ENCODE measurements at regions not wholly inside any gene's neighbourhood (a gene's known extent, or its start where the extent isn't known, plus 50 kb on each side); places are given as distances from the start of the nearest gene placed in this dataset.
"Not testable (repeated sequence)": the region's sequence is repeated elsewhere in the genome, so short reads cannot be mapped to it uniquely, and the experiment has no call there.

- no peak overlapping the region for H2AFZ ChIP-seq (ENCODE audit: low read length)
- H3K36me3 ChIP-seq (ENCODE audit: insufficient read depth, low read length), result no peaks in the 10 kb centered on the region
- no peaks in the 10 kb centered on the region for H3K27me3 ChIP-seq (ENCODE audit: insufficient read depth, low read length)
- no peak overlapping the region for H3K4me2 ChIP-seq (ENCODE audit: insufficient read depth, low read length)
- no peaks in the 10 kb centered on the region for H3K4me1 ChIP-seq (ENCODE audit: insufficient read depth, low read length)
- no peak for TF ChIP-seq CTCF (IDR thresholded peaks at IDR 0.05; ENCODE audit: extremely low read depth, low read depth, low read length)
- H3K79me2 ChIP-seq (ENCODE audit: insufficient read depth, low read length), result no peaks in the 10 kb centered on the region
- H3K9me3 ChIP-seq (ENCODE audit: low read depth, low read length), result peaks cover 2% of the 10 kb centered on the region
- no peak overlapping the region for H3K27ac ChIP-seq (ENCODE audit: low read depth, low read length)
- no peaks in the 10 kb centered on the region for H4K20me1 ChIP-seq (ENCODE audit: insufficient read depth, low read length)
- H3K4me3 ChIP-seq (ENCODE audit: insufficient read depth, low read length), result no peak overlapping the region
- no peak for DNase-seq (ENCODE audit: insufficient read length, low spot score, missing footprints)
These were observed 696.4 kb upstream of the ZNF804A start for GRCh38 chr2:183901931-183902330.

- H4K20me1 ChIP-seq (ENCODE audit: insufficient read depth, low read length), result no peaks in the 10 kb centered on the region
- no peak for TF ChIP-seq CTCF (IDR thresholded peaks at IDR 0.05; ENCODE audit: extremely low read depth, low read depth, low read length)
- no peaks in the 10 kb centered on the region for H3K36me3 ChIP-seq (ENCODE audit: insufficient read depth, low read length)
- DNase-seq (ENCODE audit: insufficient read length, low spot score, missing footprints), result no peak
- H3K4me2 ChIP-seq (ENCODE audit: insufficient read depth, low read length), result no peak overlapping the region
- H3K27ac ChIP-seq (ENCODE audit: low read depth, low read length), result no peak overlapping the region
- H3K27me3 ChIP-seq (ENCODE audit: insufficient read depth, low read length), result no peaks in the 10 kb centered on the region
- H2AFZ ChIP-seq (ENCODE audit: low read length), result no peak overlapping the region
- H3K9me3 ChIP-seq (ENCODE audit: low read depth, low read length), result peaks cover 2% of the 10 kb centered on the region
- no peak overlapping the region for H3K4me3 ChIP-seq (ENCODE audit: insufficient read depth, low read length)
- H3K79me2 ChIP-seq (ENCODE audit: insufficient read depth, low read length), result no peaks in the 10 kb centered on the region
- no peaks in the 10 kb centered on the region for H3K4me1 ChIP-seq (ENCODE audit: insufficient read depth, low read length)
These were observed 695.3 kb upstream of the ZNF804A start for GRCh38 chr2:183903026-183903425.

GRCh38 chr2:183916041-183916440 lies 682.3 kb upstream of the ZNF804A start:
- not testable (repeated sequence) for DNase-seq (ENCODE audit: insufficient read length, low spot score, missing footprints); H3K36me3 ChIP-seq (ENCODE audit: insufficient read depth, low read length); H3K4me1 ChIP-seq (ENCODE audit: insufficient read depth, low read length); H4K20me1 ChIP-seq (ENCODE audit: insufficient read depth, low read length); H3K27me3 ChIP-seq (ENCODE audit: insufficient read depth, low read length); H3K79me2 ChIP-seq (ENCODE audit: insufficient read depth, low read length); H3K9me3 ChIP-seq (ENCODE audit: low read depth, low read length); H3K4me2 ChIP-seq (ENCODE audit: insufficient read depth, low read length); H3K4me3 ChIP-seq (ENCODE audit: insufficient read depth, low read length); H2AFZ ChIP-seq (ENCODE audit: low read length); H3K27ac ChIP-seq (ENCODE audit: low read depth, low read length)

GRCh38 chr2:183919167-183919566 lies 679.2 kb upstream of the ZNF804A start:
- H3K4me1 ChIP-seq (ENCODE audit: insufficient read depth, low read length), result no peaks in the 10 kb centered on the region
- H3K27me3 ChIP-seq (ENCODE audit: insufficient read depth, low read length), result no peaks in the 10 kb centered on the region
- H3K36me3 ChIP-seq (ENCODE audit: insufficient read depth, low read length), result no peaks in the 10 kb centered on the region
- no peak overlapping the region for H3K4me2 ChIP-seq (ENCODE audit: insufficient read depth, low read length)
- H3K79me2 ChIP-seq (ENCODE audit: insufficient read depth, low read length), result no peaks in the 10 kb centered on the region
- DNase-seq (ENCODE audit: insufficient read length, low spot score, missing footprints), result no peak
- no peak overlapping the region for H3K4me3 ChIP-seq (ENCODE audit: insufficient read depth, low read length)
- H3K9me3 ChIP-seq (ENCODE audit: low read depth, low read length), result peaks cover 2% of the 10 kb centered on the region
- H2AFZ ChIP-seq (ENCODE audit: low read length), result no peak overlapping the region
- H3K27ac ChIP-seq (ENCODE audit: low read depth, low read length), result no peak overlapping the region
- H4K20me1 ChIP-seq (ENCODE audit: insufficient read depth, low read length), result no peaks in the 10 kb centered on the region
- TF ChIP-seq CTCF (IDR thresholded peaks at IDR 0.05; ENCODE audit: extremely low read depth, low read depth, low read length), result no peak

Data from osteoblast (primary cell).